Upper lobe of right lung (tissue), 1 donor: ENCODE measurements at regions not wholly inside any gene's neighbourhood (a gene's known extent, or its start where the extent isn't known, plus 50 kb on each side); places are given as distances from the start of the nearest gene placed in this dataset.

Experiments used
- ATAC-seq: fragments of 200-7000 bp; cut with Tn5 transposase; one replicate; pipeline ENCODE4 v1.9.1; 2020; ENCODE audit warnings: mild to moderate bottlenecking, moderate library complexity
- DNase-seq: peaks from one replicate; pipeline ENCODE4 v3.0.0-alpha.2; 2020
- H3K27ac ChIP-seq: fragments of 200-600 bp; one replicate; pipeline ENCODE4 v1.8.0; 2022
- H3K27me3 ChIP-seq: fragments of 200-600 bp; one replicate; pipeline ENCODE4 v1.8.0; 2022; ENCODE audit warnings: mild to moderate bottlenecking
- H3K36me3 ChIP-seq: fragments of 200-600 bp; one replicate; pipeline ENCODE4 v1.8.0; 2022
- H3K4me1 ChIP-seq: fragments of 200-600 bp; one replicate; pipeline ENCODE4 v1.8.0; 2022
- H3K4me3 ChIP-seq: fragments of 200-600 bp; one replicate; pipeline ENCODE4 v1.8.0; 2022; ENCODE audit warnings: mild to moderate bottlenecking
- H3K9me3 ChIP-seq: fragments of 200-600 bp; one replicate; pipeline ENCODE4 v1.8.0; 2022
- intact Hi-C: fragments of 100-400 bp; cut with DNase I; formaldehyde crosslinking; loops from one replicate; pipeline ENCODE4 v1.11.0; 2022
- TF ChIP-seq, protein P1 (sequence below): fragments of 200-600 bp; IDR thresholded peaks from one replicate; pipeline ENCODE4 v1.8.0; 2022; ENCODE audit warnings: antibody characterized with exemption
- donor health status: DM: no; HTN: yes; CAD: no; lungs with severe emphysema.

DNA sequence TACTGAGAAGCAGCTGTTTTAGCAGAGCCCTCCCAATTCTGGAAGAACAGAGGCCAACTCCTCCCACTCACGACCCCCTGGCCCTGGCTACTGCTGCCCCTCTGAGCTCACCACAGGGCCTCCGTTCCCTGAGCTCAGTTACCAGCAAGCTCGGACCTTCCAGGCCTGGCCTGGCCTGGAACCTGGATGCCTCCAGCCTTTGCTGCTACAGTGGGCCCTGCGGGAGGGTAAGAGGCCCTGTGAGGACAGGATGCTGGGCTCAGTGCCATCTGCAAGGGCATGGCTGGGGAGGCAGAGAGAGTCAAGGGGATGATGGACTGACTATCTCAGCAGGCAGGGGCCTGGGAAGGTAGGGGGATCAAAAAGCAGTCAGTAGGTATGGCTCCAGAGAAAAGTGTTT lies 209.9 kb upstream of the NCAM1 start:
- DNase-seq = no peak
- intact Hi-C loops = no loop called here
- TF ChIP-seq, protein P1, sequence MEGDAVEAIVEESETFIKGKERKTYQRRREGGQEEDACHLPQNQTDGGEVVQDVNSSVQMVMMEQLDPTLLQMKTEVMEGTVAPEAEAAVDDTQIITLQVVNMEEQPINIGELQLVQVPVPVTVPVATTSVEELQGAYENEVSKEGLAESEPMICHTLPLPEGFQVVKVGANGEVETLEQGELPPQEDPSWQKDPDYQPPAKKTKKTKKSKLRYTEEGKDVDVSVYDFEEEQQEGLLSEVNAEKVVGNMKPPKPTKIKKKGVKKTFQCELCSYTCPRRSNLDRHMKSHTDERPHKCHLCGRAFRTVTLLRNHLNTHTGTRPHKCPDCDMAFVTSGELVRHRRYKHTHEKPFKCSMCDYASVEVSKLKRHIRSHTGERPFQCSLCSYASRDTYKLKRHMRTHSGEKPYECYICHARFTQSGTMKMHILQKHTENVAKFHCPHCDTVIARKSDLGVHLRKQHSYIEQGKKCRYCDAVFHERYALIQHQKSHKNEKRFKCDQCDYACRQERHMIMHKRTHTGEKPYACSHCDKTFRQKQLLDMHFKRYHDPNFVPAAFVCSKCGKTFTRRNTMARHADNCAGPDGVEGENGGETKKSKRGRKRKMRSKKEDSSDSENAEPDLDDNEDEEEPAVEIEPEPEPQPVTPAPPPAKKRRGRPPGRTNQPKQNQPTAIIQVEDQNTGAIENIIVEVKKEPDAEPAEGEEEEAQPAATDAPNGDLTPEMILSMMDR = no peak
- no peak overlapping the region for H3K4me3 ChIP-seq
- H3K27ac ChIP-seq = no peak overlapping the region
- peaks cover 11% of the 10 kb centered on the region for H3K27me3 ChIP-seq
- no peaks in the 10 kb centered on the region for H3K9me3 ChIP-seq
- H3K4me1 ChIP-seq = no peaks in the 10 kb centered on the region
- no peak for ATAC-seq
- no peaks in the 10 kb centered on the region for H3K36me3 ChIP-seq

DNA sequence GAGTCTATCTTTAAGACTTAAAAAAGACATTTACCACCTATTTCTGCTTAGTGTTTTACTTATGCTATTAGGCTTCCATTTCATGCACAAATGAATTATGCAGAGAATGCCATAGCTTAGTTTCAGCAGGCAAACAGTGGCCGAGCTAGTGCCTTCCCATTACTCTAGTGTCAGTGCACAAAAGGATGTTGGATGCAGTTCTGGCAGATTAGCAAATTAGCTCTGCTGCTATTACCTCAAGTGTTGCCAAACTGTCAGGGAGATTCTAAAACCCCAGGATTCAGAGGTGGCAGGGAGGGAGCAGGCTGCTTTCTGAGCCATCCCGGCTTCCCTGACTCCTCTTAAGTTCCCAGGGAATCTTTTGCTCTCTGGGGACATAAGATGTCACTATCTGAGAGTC lies 209.4 kb upstream of the NCAM1 start:
- H3K27me3 ChIP-seq = peaks cover 7% of the 10 kb centered on the region
- no peaks in the 10 kb centered on the region for H3K9me3 ChIP-seq
- H3K4me1 ChIP-seq = no peaks in the 10 kb centered on the region
- H3K36me3 ChIP-seq = no peaks in the 10 kb centered on the region
- no peak overlapping the region for H3K4me3 ChIP-seq
- no peak for ATAC-seq
- H3K27ac ChIP-seq = no peak overlapping the region
- intact Hi-C loops = no loop called here
- TF ChIP-seq, protein P1 = no peak
- no peak for DNase-seq

GRCh38 chr11:112752563-112752962 lies 208.7 kb upstream of the NCAM1 start:
- no peaks in the 10 kb centered on the region for H3K9me3 ChIP-seq
- TF ChIP-seq, protein P1 = no peak
- no peak for DNase-seq
- H3K36me3 ChIP-seq = no peaks in the 10 kb centered on the region
- H3K27ac ChIP-seq = no peak overlapping the region
- peaks cover 6% of the 10 kb centered on the region for H3K27me3 ChIP-seq
- no peaks in the 10 kb centered on the region for H3K4me1 ChIP-seq
- H3K4me3 ChIP-seq = no peak overlapping the region
- intact Hi-C loops = no loop called here
- ATAC-seq = no peak

DNA sequence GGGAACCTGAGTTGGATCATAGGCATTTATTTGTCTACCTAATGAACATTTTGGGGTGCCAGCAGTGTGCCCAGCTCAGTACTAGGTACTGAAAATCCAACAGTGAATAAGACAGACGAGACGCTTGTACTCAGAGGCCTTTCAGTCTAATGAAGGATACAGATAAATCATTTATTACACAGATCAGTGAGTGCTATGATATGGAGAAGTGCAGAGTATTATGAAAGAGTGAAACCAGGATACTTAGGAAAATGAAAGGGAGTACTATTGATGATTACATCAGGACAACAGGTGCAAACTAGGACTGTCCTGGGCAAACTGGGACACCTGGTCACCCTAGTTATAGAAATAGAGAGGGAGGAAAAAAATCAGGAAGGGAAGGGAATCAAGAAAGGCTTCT lies 207.5 kb upstream of the NCAM1 start:
- no peak for ATAC-seq
- TF ChIP-seq, protein P1 = no peak
- peaks cover 6% of the 10 kb centered on the region for H3K27me3 ChIP-seq
- H3K36me3 ChIP-seq = no peaks in the 10 kb centered on the region
- intact Hi-C loops = no loop called here
- no peak for DNase-seq
- H3K27ac ChIP-seq = no peak overlapping the region
- no peaks in the 10 kb centered on the region for H3K9me3 ChIP-seq
- H3K4me1 ChIP-seq = no peaks in the 10 kb centered on the region
- H3K4me3 ChIP-seq = no peak overlapping the region

DNA sequence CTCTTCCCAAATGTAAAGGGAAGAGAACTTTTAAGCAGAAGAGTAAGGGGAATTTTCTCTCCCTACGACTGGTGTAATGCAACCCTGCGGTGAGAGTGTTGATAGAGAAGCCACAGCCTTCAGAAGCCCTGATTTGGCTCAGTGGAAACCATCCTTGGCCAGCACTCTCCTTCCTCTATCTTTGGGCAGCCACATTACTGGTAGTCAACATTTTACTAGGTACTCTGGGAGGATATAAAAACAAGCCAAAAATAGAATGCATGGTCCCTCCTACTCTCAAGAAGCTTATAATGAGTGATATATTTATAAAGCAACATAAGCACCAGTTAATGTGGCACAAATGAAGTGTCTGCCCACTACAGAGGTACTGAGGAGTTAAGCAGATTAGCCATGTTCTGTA lies 201.8 kb upstream of the NCAM1 start:
- intact Hi-C loops = no loop called here
- H3K36me3 ChIP-seq = no peaks in the 10 kb centered on the region
- no peaks in the 10 kb centered on the region for H3K27me3 ChIP-seq
- no peak overlapping the region for H3K4me3 ChIP-seq
- no peak for ATAC-seq
- TF ChIP-seq, protein P1 = no peak
- no peak overlapping the region for H3K27ac ChIP-seq
- no peaks in the 10 kb centered on the region for H3K4me1 ChIP-seq
- no peaks in the 10 kb centered on the region for H3K9me3 ChIP-seq
- DNase-seq = no peak

GRCh38 chr11:112760396-112761059 lies 200.7 kb upstream of the NCAM1 start:
- intact Hi-C loops = no loop called here
- ATAC-seq (no peak), DNase-seq (no peak)
- H3K27ac ChIP-seq = no peak overlapping the region
- H3K4me3 ChIP-seq = no peak overlapping the region
- no peaks in the 10 kb centered on the region for H3K27me3 ChIP-seq
- H3K36me3 ChIP-seq = no peaks in the 10 kb centered on the region
- H3K9me3 ChIP-seq = no peaks in the 10 kb centered on the region
- TF ChIP-seq, protein P1 = no peak
- no peaks in the 10 kb centered on the region for H3K4me1 ChIP-seq
